Neural cell (in vitro differentiated cells): ENCODE measurements at regions not wholly inside any gene's neighbourhood (a gene's known extent, or its start where the extent isn't known, plus 50 kb on each side); places are given as distances from the start of the nearest gene placed in this dataset.

Experiments used
- EP300 ChIP-seq: fragments of 450-650 bp; conservative IDR thresholded peaks from 2 replicates; pipeline ENCODE4 v1.6.1; 2014; ENCODE audit warnings: antibody characterized with exemption, mild to moderate bottlenecking, moderate library complexity; ENCODE audit not compliant: poor library complexity, severe bottlenecking
- EZH2 ChIP-seq: fragments of 200-600, 300-800 bp; shearing (Covaris generic), sonication (generic); IDR thresholded peaks from 2 replicates; pipeline ENCODE4 v1.6.1; 2014; ENCODE audit warnings: antibody characterized with exemption, low read length, borderline replicate concordance, mild to moderate bottlenecking; ENCODE audit not compliant: insufficient read depth, poor library complexity, severe bottlenecking
- MXI1 ChIP-seq: fragments of 450-650 bp; conservative IDR thresholded peaks from 2 replicates; pipeline ENCODE4 v1.6.1; 2014; ENCODE audit warnings: antibody characterized with exemption, mild to moderate bottlenecking; ENCODE audit not compliant: poor library complexity, severe bottlenecking
- POLR2AphosphoS5 ChIP-seq: IDR thresholded peaks from 2 replicates; pipeline ENCODE4 v1.6.1; 2012
- RAD21 ChIP-seq: fragments of 450-650 bp; conservative IDR thresholded peaks from 2 replicates; pipeline ENCODE4 v1.6.1; 2014; ENCODE audit warnings: antibody characterized with exemption, mild to moderate bottlenecking, moderate library complexity
- REST ChIP-seq: IDR thresholded peaks from 2 replicates; pipeline ENCODE4 v1.6.1; 2012; ENCODE audit warnings: borderline replicate concordance
- TAF1 ChIP-seq: IDR thresholded peaks from 2 replicates; pipeline ENCODE4 v1.6.1; 2012; ENCODE audit warnings: low read depth
- TF ChIP-seq, protein P1 (sequence below): fragments of 450-650 bp; IDR thresholded peaks from 2 replicates; pipeline ENCODE4 v1.5.1; 2014; ENCODE audit warnings: antibody characterized with exemption, mild to moderate bottlenecking, moderate library complexity; ENCODE audit not compliant: poor library complexity, severe bottlenecking

DNA sequence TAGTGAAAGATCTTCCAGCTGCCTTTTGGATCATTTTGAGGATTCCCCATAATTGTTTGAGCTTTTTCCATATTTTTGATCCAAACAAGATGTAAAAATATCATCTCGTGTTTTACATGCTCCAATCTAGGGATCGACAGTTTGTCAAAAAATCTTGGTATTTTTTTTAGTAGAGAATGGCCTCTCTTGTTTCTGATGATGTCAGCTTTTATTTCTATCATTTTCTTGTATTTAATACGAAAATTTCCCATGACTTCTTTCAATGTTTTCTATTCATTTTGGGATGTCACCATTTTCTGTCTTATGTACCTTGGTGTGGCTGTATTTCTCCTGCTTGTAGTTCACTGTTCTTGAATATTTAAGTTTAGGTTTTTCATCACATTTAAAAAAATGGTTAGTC, 812.0 kb upstream of the NCAM2 start:
- TF ChIP-seq, protein P1, sequence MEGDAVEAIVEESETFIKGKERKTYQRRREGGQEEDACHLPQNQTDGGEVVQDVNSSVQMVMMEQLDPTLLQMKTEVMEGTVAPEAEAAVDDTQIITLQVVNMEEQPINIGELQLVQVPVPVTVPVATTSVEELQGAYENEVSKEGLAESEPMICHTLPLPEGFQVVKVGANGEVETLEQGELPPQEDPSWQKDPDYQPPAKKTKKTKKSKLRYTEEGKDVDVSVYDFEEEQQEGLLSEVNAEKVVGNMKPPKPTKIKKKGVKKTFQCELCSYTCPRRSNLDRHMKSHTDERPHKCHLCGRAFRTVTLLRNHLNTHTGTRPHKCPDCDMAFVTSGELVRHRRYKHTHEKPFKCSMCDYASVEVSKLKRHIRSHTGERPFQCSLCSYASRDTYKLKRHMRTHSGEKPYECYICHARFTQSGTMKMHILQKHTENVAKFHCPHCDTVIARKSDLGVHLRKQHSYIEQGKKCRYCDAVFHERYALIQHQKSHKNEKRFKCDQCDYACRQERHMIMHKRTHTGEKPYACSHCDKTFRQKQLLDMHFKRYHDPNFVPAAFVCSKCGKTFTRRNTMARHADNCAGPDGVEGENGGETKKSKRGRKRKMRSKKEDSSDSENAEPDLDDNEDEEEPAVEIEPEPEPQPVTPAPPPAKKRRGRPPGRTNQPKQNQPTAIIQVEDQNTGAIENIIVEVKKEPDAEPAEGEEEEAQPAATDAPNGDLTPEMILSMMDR, result no peak
- TF ChIP-seq EP300 (no peak), EZH2 (no peak), RAD21 (no peak), REST (no peak), TAF1 (no peak), MXI1 (no peak), POLR2AphosphoS5 (no peak)
